Tongue (tissue), 1 donor: ENCODE measurements at regions not wholly inside any gene's neighbourhood (a gene's known extent, or its start where the extent isn't known, plus 50 kb on each side); places are given as distances from the start of the nearest gene placed in this dataset.

Experiments
- DNase-seq: peaks from one replicate; pipeline ENCODE4 v3.0.0-alpha.2; 2015

- DNase-seq, result peak; percentile 15
These were observed 418.3 kb downstream of the NPIPA7 start for GRCh38 chr16:16797239-16797638.

DNA sequence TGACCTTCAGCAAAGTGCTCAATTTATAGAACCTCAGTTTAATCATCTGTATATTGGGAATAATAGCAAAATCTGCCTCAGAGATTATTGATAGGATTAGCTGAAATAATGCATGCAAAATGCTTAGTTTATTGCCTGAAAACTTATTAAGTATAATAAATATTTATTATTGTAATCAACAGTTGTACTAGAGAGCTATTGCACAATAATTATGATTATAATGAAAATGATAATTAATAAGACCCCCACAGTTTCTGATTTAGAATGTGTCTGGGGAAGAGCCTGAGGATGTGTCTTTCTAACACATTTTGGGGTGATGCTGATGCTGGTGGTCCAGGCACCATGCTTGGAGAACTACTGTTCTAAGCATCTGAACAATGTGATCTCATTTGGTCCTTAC, 419.6 kb downstream of the NPIPA7 start:
- DNase-seq, result no peak

DNA sequence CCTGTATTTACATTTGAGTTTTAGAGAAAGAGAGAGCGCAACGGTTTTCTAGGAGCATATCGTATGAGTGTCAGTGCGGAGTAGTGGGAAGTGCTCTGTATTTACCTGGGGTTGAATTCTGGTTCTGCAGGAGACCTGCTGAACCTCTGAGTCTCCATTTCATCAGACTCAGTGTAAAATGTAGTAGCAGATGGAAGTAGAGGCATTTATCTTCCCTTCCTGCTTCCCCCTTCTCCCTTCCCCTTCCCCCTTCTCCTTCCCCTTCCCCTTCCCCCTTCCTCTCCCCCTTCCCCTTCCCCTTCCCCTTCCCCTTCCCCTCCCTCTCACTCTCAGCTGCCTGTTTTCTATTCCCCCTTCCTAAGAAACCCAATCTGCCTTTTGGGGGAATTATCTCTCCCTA, 426.9 kb downstream of the NPIPA7 start:
- DNase-seq, result no peak

GRCh38 chr16:16815641-16816040, 436.7 kb downstream of the NPIPA7 start:
- DNase-seq, result no peak

DNA sequence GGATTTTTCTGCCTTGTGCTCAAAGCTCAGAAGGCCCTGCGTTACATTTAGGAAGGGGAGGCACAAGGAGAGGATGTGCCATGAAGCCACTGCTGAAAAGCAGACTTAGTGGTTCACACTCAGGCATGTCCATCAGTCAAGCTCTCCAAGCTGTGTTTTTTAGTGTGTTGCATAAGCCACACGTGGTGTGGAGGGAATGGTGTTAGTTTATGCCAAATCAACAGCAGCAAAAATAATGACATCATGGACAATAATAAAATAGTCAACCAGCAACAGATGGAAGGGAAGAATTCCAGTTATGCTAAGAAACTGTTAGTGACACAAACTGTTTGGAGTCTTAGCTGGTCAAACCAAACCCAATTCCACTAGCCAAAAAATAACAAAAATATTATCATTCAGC, 438.3 kb downstream of the NPIPA7 start:
- DNase-seq, result no peak

DNA sequence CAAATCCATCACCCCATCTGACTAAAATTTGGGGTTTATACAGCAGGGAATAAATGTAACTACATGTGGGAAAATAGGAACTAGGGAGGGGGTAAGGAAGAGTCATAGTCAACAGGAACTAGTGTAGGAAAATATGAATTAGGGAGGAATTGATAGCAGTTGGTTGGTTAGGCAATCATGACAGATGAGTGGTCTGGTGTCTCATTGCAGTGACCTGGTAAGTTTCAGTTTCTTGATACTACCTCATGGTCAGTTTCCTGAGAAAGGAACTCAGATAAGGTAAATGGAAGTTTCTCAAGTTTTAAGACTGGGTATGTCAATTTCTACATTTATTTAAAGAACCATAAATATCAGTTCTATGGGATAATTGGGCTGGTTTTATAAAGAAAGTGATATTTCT, 442.3 kb downstream of the NPIPA7 start:
- no peak for DNase-seq

DNA sequence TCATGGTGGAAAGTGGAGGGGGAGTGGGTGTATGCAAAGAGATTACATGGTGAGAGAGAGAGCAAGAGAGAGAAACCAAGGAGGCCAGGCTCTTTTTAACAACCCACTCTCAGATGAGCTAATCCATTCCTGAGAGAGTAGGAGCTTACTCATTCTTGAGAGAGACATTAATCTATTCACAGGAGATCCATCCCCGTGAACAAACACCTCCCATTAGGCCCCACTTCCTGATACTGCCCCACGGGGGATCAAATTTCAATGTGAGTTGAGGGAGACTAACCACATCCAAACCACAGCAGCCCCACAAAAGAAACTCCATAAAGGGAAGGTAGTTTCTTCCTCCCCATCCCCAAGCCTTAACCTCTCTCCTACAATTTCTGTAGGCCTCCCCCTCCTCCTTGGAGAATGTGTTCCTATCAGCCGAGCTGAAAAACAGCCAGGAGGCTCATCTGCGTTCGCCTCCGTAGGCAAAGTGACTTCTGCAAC, 450.0 kb downstream of the NPIPA7 start:
- DNase-seq, result no peak

DNA sequence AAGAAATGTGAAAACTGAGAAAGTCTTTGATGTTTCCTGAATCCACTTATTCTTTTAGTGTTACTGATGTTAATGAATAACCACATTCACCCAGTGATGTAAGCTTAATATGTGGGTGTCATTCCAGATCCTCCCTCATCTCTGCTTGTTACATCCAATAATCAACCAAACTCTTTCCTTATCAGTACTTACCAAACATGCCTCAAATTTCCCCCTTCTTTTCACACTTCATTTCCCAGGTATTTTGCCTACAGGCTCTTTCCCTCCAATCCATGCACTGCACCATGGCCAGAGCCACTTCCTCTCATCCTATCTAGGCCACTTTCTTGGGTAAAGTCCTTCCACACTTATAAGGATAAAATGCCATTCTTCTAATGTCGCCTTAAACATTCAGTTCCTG, 451.5 kb downstream of the NPIPA7 start:
- DNase-seq, result no peak

DNA sequence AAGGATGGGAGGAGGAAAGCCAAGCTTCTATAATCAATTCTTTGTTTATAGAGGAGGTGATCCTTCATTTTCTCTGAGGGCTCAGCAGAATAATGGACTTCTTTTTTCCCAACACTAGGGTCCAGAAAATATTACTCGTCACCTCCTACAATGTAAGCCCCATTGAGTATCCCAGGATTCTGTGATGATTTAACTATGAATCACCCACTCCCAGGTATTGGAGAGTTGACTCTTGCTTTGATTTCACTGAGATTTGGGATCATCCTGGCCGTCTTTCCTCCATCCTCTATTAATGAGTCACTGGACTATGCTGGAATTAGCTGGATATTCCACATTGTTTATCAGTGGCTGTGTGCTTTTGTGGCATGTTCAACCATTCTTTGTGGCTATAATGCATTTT, 452.0 kb downstream of the NPIPA7 start:
- DNase-seq, result no peak

DNA sequence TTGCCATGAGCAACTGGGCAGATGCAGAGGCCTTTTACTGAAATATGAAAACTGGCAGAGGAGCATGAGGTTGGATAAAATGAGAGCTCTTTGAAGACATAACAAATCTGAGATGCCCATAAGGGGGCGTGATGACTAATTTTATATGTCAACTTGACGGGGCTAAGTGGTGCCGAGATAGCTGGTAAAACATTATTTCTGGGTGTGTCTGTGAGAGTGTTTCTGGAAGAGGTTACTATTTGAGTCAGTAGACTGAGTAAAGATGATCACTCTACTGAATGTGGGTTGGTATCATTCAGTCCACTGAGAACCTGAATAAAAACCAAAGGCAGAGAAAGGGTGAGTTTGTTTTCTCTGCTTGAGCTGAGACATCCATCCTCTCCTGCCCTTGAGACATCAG, 454.2 kb downstream of the NPIPA7 start:
- DNase-seq, result no peak

DNA sequence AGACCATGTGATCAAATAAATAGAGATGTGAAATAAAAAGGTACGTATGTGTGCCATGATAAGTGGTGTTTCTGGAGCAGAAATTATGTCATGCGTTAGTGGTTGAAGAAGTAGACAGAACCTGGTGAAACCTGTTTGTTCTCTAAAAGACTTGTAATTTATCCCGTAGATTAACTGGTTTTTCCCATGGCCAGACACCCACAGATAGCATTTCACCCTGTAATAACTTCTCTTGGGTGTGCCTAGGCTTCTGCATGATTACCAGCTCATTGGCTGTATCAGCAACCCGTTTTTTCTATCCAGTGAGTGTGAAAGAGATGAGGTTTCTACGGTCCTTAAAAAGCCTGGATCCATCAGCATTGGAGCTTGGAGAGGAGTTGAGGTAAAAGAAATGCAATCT, 471.3 kb downstream of the NPIPA7 start:
- DNase-seq, result no peak

DNA sequence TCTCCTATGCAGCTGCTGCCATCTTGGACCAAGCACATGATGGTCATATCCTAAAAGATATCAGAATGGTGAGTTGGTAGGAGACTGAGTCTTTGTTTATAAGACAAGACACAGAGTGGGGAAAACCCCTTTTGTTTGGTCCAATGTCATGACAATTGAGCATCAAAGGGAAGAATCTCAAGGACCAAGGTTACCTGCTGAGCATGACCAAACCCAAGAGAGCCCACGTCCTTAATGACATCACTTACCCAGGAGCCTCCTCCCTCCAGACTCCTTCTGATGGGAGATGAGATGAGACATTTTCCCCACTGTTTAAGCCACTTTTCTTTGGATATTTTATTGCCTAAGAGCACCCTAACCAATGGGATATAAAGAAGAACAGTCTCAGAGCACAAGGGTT, 478.1 kb downstream of the NPIPA7 start:
- DNase-seq, result no peak

GRCh38 chr16:16857603-16858283, 478.8 kb downstream of the NPIPA7 start:
- DNase-seq, result peak; percentile 17

DNA sequence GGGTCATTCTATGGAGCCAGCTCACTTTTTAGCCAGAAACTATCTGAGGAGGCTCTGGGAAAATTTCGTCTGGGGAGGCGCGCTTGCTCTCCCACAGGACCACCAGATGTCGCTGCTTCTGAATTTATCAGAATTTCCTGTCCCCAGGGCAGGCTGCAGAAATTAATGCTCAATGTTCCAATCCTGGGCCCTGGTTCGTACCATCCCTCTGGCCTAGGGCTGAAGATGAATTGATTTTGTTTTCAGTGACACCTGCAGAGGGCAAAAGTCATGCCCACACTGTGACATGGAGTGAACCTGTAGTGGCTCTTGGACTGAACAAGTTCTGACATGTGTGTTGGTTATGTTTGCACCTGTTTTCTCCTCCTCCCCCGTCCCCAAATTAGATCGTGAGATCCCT, 482.6 kb downstream of the NPIPA7 start:
- DNase-seq, result peak; percentile 79

GRCh38 chr16:16863672-16864071, 484.7 kb downstream of the NPIPA7 start:
- no peak for DNase-seq

DNA sequence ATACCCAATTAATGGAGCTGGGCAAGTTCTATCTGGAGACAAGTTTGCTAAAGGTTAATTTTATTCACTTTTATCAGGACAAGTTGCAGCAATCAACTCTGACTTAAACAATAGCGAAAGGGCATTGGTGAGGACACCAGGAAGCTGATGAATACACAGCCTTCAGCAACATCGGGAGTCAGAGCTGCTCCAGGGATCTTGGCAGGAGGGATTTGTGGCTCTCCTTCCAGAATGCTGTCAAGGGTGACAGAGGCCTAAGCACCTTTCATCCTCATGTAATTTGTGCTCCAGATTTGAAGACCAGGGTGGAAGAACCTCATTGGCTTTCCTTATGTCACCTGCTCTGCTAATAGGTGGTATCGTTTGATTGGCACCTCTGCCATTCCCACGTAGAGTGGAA, 485.6 kb downstream of the NPIPA7 start:
- DNase-seq, result no peak

GRCh38 chr16:16865374-16865773, 486.4 kb downstream of the NPIPA7 start:
- peak; percentile 4 for DNase-seq

- no peak for DNase-seq
These were observed 489.0 kb downstream of the NPIPA7 start for GRCh38 chr16:16867973-16868372.

- DNase-seq, result no peak
These were observed 489.8 kb downstream of the NPIPA7 start for GRCh38 chr16:16868727-16869126.

- DNase-seq, result no peak
These were observed 490.8 kb downstream of the NPIPA7 start for GRCh38 chr16:16869746-16870145.

DNA sequence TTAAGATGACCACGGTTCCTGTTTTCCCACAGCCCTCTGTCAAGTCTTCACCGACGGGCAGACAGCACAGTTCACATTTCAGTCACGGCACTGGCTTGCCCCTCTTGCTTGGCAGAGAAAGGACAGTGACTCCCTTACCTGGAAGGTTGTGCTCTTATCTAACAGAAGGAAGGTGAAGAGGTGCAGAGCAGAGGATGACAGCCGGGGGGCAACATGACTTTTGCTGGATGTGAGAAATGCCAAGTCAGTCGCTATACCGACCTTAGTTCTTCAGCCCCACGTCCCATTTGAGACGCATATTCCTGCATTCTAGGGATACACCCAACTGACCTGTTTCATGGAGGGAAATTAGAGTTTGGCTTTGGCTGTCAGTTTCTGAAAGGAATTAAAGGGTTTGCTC, 492.3 kb downstream of the NPIPA7 start:
- DNase-seq, result no peak

- no peak for DNase-seq
These were observed 498.1 kb downstream of the NPIPA7 start for GRCh38 chr16:16877061-16877460.

DNA sequence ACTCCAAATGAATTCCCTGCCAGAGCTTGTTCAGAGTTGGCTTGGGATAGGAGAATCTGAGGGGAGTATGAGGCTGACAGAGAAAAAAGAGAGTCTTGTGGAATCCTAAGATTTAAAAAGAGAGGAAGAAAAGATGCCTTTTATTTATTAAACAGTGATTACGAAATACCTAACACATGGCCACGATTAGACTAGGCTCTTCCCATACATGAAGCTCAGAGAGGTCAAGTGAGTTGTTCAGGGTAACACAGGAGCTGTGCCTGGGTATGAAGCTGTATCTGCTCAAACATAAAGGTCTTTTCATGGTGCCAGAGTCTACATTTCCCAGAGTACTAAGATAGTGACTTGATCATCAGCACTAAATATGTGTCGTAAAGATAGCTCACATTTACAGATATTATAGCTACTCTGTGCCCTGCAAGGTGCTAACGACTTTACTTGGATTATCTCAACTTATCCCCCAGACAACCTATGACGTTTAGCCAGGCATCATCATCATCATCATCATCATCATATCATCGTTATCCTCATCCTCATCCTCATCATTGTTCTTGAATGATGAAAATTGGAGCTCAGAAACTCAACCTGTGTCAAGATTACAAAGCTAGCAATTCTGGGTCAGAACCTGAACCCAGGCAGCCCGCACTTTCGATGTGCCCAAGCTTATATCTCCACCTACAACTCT, 500.8 kb downstream of the NPIPA7 start:
- DNase-seq, result no peak

DNA sequence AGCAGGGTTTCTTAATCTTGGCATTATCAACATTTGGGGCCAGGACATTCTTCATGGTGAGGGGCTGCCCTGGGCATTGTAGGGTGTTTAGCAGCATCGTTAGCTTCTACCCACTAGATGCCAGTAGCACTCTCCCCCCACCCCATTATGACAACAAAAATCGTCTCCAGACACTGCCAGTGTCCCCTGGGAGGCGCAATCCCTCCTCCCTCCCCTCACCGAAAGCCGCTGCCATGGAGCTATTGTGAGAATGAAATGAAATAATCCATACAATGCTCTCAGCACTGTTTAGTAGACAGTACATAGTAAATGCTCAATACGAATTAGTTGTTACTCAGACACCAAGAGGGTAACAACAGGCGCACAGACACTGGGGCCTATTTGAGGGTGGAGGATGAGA, 502.9 kb downstream of the NPIPA7 start:
- no peak for DNase-seq
